ENCODE measurements at regions not wholly inside any gene's neighbourhood (a gene's known extent, or its start where the extent isn't known, plus 50 kb on each side); places are given as distances from the start of the nearest gene placed in this dataset.
A peak's percentile ranks its signal among the peaks of the same experiment; 100 is the strongest.
"Not testable (repeated sequence)": the region's sequence is repeated elsewhere in the genome, so short reads cannot be mapped to it uniquely, and the experiment has no call there.

- not testable (repeated sequence) for DNase-seq
Measured at GRCh38 chr2:89959729-89960378, 1268.4 kb downstream of the RPIA start.

- not testable (repeated sequence) for DNase-seq
Measured at GRCh38 chr2:89960570-89960969, 1269.1 kb downstream of the RPIA start.

- DNase-seq: not testable (repeated sequence)
Measured at GRCh38 chr2:89968567-89968966, 1277.1 kb downstream of the RPIA start.

GRCh38 chr2:89969190-89969589 is 1277.7 kb downstream of the RPIA start:
- DNase-seq: not testable (repeated sequence)

- peak in 2 of 56 donors; percentile 3 to 4 for DNase-seq
Measured at GRCh38 chr2:89973849-89974248, 1282.4 kb downstream of the RPIA start.

- DNase-seq: not testable (repeated sequence)
Measured at GRCh38 chr2:89979826-89980537, 1288.5 kb downstream of the RPIA start.

GRCh38 chr2:89982246-89982645 is 1290.8 kb downstream of the RPIA start:
- DNase-seq: not testable (repeated sequence)

- not testable (repeated sequence) for DNase-seq
Measured at GRCh38 chr2:89985650-89986049, 1294.2 kb downstream of the RPIA start.

- DNase-seq: not testable (repeated sequence)
Measured at GRCh38 chr2:89986532-89986931, 1295.1 kb downstream of the RPIA start.

GRCh38 chr2:89996779-89997178 is 1305.3 kb downstream of the RPIA start:
- DNase-seq: not testable (repeated sequence)

- DNase-seq: not testable (repeated sequence)
Measured at GRCh38 chr2:90004553-90004952, 1313.1 kb downstream of the RPIA start.

- DNase-seq: not testable (repeated sequence)
Measured at GRCh38 chr2:90010442-90011100, 1319.1 kb downstream of the RPIA start.

- not testable (repeated sequence) for DNase-seq
Measured at GRCh38 chr2:90011101-90011443, 1319.6 kb downstream of the RPIA start.

- not testable (repeated sequence) for DNase-seq
Measured at GRCh38 chr2:90019908-90020307, 1328.4 kb downstream of the RPIA start.

- not testable (repeated sequence) for DNase-seq
Measured at GRCh38 chr2:90021234-90021633, 1329.8 kb downstream of the RPIA start.

- DNase-seq: not testable (repeated sequence)
Measured at GRCh38 chr2:90027231-90027643, 1335.8 kb downstream of the RPIA start.

GRCh38 chr2:90028381-90029079 is 1337.1 kb downstream of the RPIA start:
- DNase-seq: not testable (repeated sequence)

GRCh38 chr2:90029080-90029428 is 1337.6 kb downstream of the RPIA start:
- DNase-seq: not testable (repeated sequence)

- peak in 1 of 56 donors; percentile 8 for DNase-seq
Measured at GRCh38 chr2:90032269-90032668, 1340.8 kb downstream of the RPIA start.

- DNase-seq: peak in 1 of 56 donors; percentile 11
Measured at GRCh38 chr2:90036335-90036734, 1344.9 kb downstream of the RPIA start.

GRCh38 chr2:90039093-90039492 is 1347.6 kb downstream of the RPIA start:
- DNase-seq: not testable (repeated sequence)

GRCh38 chr2:90047776-90048175 is 1356.3 kb downstream of the RPIA start:
- not testable (repeated sequence) for DNase-seq

Data from nucleus accumbens (tissue), 56 donors.